ENCODE measurements at regions not wholly inside any gene's neighbourhood (a gene's known extent, or its start where the extent isn't known, plus 50 kb on each side); places are given as distances from the start of the nearest gene placed in this dataset.
"Not testable (repeated sequence)": the region's sequence is repeated elsewhere in the genome, so short reads cannot be mapped to it uniquely, and the experiment has no call there.

- no peak for DNase-seq
Observed at GRCh38 chr5:100697970-100698369, 162.8 kb downstream of the FAM174A start.

- DNase-seq = no peak
Observed at GRCh38 chr5:100706776-100707175, 171.6 kb downstream of the FAM174A start.

- DNase-seq = no peak
Observed at GRCh38 chr5:100708645-100709171, 173.5 kb downstream of the FAM174A start.

- DNase-seq = no peak
Observed at GRCh38 chr5:100709771-100710170, 174.6 kb downstream of the FAM174A start.

GRCh38 chr5:100714780-100715179 lies 179.6 kb downstream of the FAM174A start:
- not testable (repeated sequence) for DNase-seq

- no peak for DNase-seq
Observed at GRCh38 chr5:100722657-100723056, 180.4 kb downstream of the ST8SIA4 start.

- no peak for DNase-seq
Observed at GRCh38 chr5:100723229-100723628, 179.9 kb downstream of the ST8SIA4 start.

- DNase-seq = no peak
Observed at GRCh38 chr5:100726116-100726515, 177.0 kb downstream of the ST8SIA4 start.

GRCh38 chr5:100731768-100732167 lies 171.3 kb downstream of the ST8SIA4 start:
- no peak for DNase-seq

GRCh38 chr5:100746730-100747129 lies 156.4 kb downstream of the ST8SIA4 start:
- DNase-seq = no peak

- DNase-seq = no peak
Observed at GRCh38 chr5:100749771-100750284, 153.3 kb downstream of the ST8SIA4 start.

- DNase-seq = no peak
Observed at GRCh38 chr5:100755435-100755834, 147.6 kb downstream of the ST8SIA4 start.

Data from activated CD4-positive, alpha-beta T cell treated with anti-CD3 and anti-CD28 coated beads, Interleukin-2, amount 50 U/mL, for 1 hour (primary cell).